ENCODE measurements at regions not wholly inside any gene's neighbourhood (a gene's known extent, or its start where the extent isn't known, plus 50 kb on each side); places are given as distances from the start of the nearest gene placed in this dataset.

GRCh38 chr11:26191193-26191592, 140.7 kb upstream of the ANO3 start:
- no peaks in the 10 kb centered on the region for H3K27me3 ChIP-seq
- intact Hi-C loops (cut with DNase I), result no loop called here
- 89 to 91% methylated on average over 6 of the region's 6 CpGs for WGBS, 2 donors
- DNase-seq, result no peak
- H3K4me3 ChIP-seq, result no peak overlapping the region
- H3K9me3 ChIP-seq, result no peaks in the 10 kb centered on the region
- H3K4me1 ChIP-seq, result no peaks in the 10 kb centered on the region
- H3K36me3 ChIP-seq, result no peaks in the 10 kb centered on the region
- no peak overlapping the region for H3K27ac ChIP-seq
- TF ChIP-seq EP300 (IDR thresholded peaks at IDR 0.05) (no peak), CTCF (IDR thresholded peaks at IDR 0.05) (no peak), POLR2AphosphoS5 (IDR thresholded peaks at IDR 0.05) (no peak), POLR2A (IDR thresholded peaks at IDR 0.05) (no peak)

- intact Hi-C loops (cut with DNase I), result no loop called here
- Histone ChIP-seq H3K9me3 (no peaks in the 10 kb centered on the region), H3K36me3 (no peaks in the 10 kb centered on the region), H3K27ac (no peak overlapping the region), H3K4me3 (no peak overlapping the region), H3K27me3 (no peaks in the 10 kb centered on the region), H3K4me1 (no peaks in the 10 kb centered on the region)
- DNase-seq, result no peak
- no peak for TF ChIP-seq POLR2AphosphoS5 (IDR thresholded peaks at IDR 0.05)
- no peak for TF ChIP-seq EP300 (IDR thresholded peaks at IDR 0.05)
- no peak for TF ChIP-seq CTCF (IDR thresholded peaks at IDR 0.05)
- no peak for TF ChIP-seq POLR2A (IDR thresholded peaks at IDR 0.05)
These were observed 138.1 kb upstream of the ANO3 start for GRCh38 chr11:26193694-26194365.

GRCh38 chr11:26194881-26195280, 137.0 kb upstream of the ANO3 start:
- TF ChIP-seq CTCF (IDR thresholded peaks at IDR 0.05), result no peak
- TF ChIP-seq EP300 (IDR thresholded peaks at IDR 0.05), result no peak
- intact Hi-C loops (cut with DNase I), result no loop called here
- Histone ChIP-seq H3K27me3 (no peaks in the 10 kb centered on the region), H3K4me1 (no peaks in the 10 kb centered on the region), H3K4me3 (no peak overlapping the region), H3K27ac (no peak overlapping the region), H3K9me3 (no peaks in the 10 kb centered on the region), H3K36me3 (no peaks in the 10 kb centered on the region)
- WGBS, 2 donors, result 63 to 82% methylated on average over 1 of the region's 1 CpG
- DNase-seq, result no peak

- no peaks in the 10 kb centered on the region for H3K27me3 ChIP-seq
- no peaks in the 10 kb centered on the region for H3K36me3 ChIP-seq
- H3K9me3 ChIP-seq, result no peaks in the 10 kb centered on the region
- H3K27ac ChIP-seq, result no peak overlapping the region
- no peak for DNase-seq
- intact Hi-C loops (cut with DNase I), result no loop called here
- no peaks in the 10 kb centered on the region for H3K4me1 ChIP-seq
- H3K4me3 ChIP-seq, result no peak overlapping the region
- 81 to 91% methylated on average over 4 of the region's 4 CpGs for WGBS, 2 donors
- no peak for TF ChIP-seq EP300 (IDR thresholded peaks at IDR 0.05)
- TF ChIP-seq CTCF (IDR thresholded peaks at IDR 0.05), result no peak
- no peak for TF ChIP-seq POLR2AphosphoS5 (IDR thresholded peaks at IDR 0.05)
- no peak for TF ChIP-seq POLR2A (IDR thresholded peaks at IDR 0.05)
These were observed 133.3 kb upstream of the ANO3 start for GRCh38 chr11:26198532-26199096.
